Endothelial cell of umbilical vein (primary cell): ENCODE measurements at regions not wholly inside any gene's neighbourhood (a gene's known extent, or its start where the extent isn't known, plus 50 kb on each side); places are given as distances from the start of the nearest gene placed in this dataset.

Experiments
- BruUV-seq: library from RNA; stranded (reverse); fragments of 400-500 nt; replicated peaks from 2 replicates; lab custom pipeline; 2021; lab: Mats Ljungman, UMichigan
- CTCF ChIA-PET: fragments of 300-600, 350-600 bp; sonication (Branson Sonifier 250); formaldehyde crosslinking; loops from one replicate; lab custom pipeline; 2021; ENCODE audit warnings: antibody characterized with exemption, inconsistent platforms; lab: Charles Lee
- POLR2A ChIA-PET: fragments of 300-600, 350-600 bp; sonication (Branson Sonifier 250); formaldehyde crosslinking; loops from one replicate; lab custom pipeline; 2021; ENCODE audit warnings: antibody characterized with exemption, inconsistent platforms; lab: Charles Lee
- DNase-seq: peaks from one replicate; pipeline ENCODE4 v3.0.0-alpha.2; 2011; ENCODE audit warnings: low read depth, low spot score
- FAIRE-seq: peaks from 2 replicates; lab custom pipeline; 2011; peaks lifted over from hg19 to GRCh38; lab: Jason Lieb, UNC
- H2AFZ ChIP-seq: 2 replicates; pipeline ENCODE4 v1.6.0; 2012; ENCODE audit warnings: low read depth, low read length, control low read depth, inconsistent platforms
- H3K27ac ChIP-seq: 2 replicates; pipeline ENCODE4 v1.5.1; 2011; ENCODE audit warnings: low read depth, mild to moderate bottlenecking, control low read depth, low read length, moderate library complexity; ENCODE audit not compliant: insufficient read depth
- H3K27me3 ChIP-seq, 2 experiments: 2 replicates each; pipeline versions ENCODE4 v1.6.0 to v1.6.1; 2011; ENCODE audit warnings: low read length in 2 of 2, mixed read lengths in 1 of 2; ENCODE audit not compliant: control insufficient read depth in 2 of 2, insufficient read depth in 2 of 2
- H3K36me3 ChIP-seq, 2 experiments: 2 replicates in 1 of 2; 3 replicates in 1 of 2; pipeline ENCODE4 v1.5.1; 2011; ENCODE audit warnings: low read length in 2 of 2, mild to moderate bottlenecking in 1 of 2, moderate library complexity in 1 of 2; ENCODE audit not compliant: control insufficient read depth in 2 of 2, insufficient read depth in 2 of 2; ENCODE audit errors: extremely low read depth in 1 of 2
- H3K4me1 ChIP-seq: 3 replicates; pipeline ENCODE4 v1.5.1; 2011; ENCODE audit warnings: mild to moderate bottlenecking, low read length; ENCODE audit not compliant: control insufficient read depth, insufficient read depth; ENCODE audit errors: extremely low read depth
- H3K4me2 ChIP-seq: 2 replicates; pipeline ENCODE4 v1.6.1; 2011; ENCODE audit warnings: low read length, control low read depth, mixed read lengths; ENCODE audit not compliant: insufficient read depth
- H3K4me3 ChIP-seq, 3 experiments: fragments of 200-600 bp in 1 of 3; sonication (generic), shearing (Covaris generic) in 1 of 3; replicated peaks in 1 of 3; 2 replicates each; pipeline ENCODE4 v1.5.1; 2011 to 2016; ENCODE audit warnings: control low read depth in 3 of 3, low read length in 3 of 3, mild to moderate bottlenecking in 2 of 3, inconsistent platforms in 1 of 3, low read depth in 1 of 3, moderate library complexity in 1 of 3; ENCODE audit not compliant: insufficient read depth in 1 of 3
- H3K79me2 ChIP-seq: 2 replicates; pipeline ENCODE4 v1.6.0; 2012; ENCODE audit warnings: low read length, inconsistent platforms; ENCODE audit not compliant: control insufficient read depth, insufficient read depth
- H3K9ac ChIP-seq: replicated peaks from 2 replicates; pipeline ENCODE3; 2011; ENCODE audit warnings: low read length, control low read depth; ENCODE audit not compliant: insufficient read depth; ENCODE audit errors: extremely low read depth
- H3K9me1 ChIP-seq: replicated peaks from 3 replicates; pipeline ENCODE4 v1.6.0; 2011; ENCODE audit warnings: mild to moderate bottlenecking, low read length; ENCODE audit not compliant: control insufficient read depth, insufficient read depth; ENCODE audit errors: extremely low read depth
- H3K9me3 ChIP-seq: replicated peaks from 2 replicates; pipeline ENCODE4 v1.5.1; 2012; ENCODE audit warnings: low read length, inconsistent platforms; ENCODE audit not compliant: control insufficient read depth, insufficient read depth
- H4K20me1 ChIP-seq: replicated peaks from 2 replicates; pipeline ENCODE3; 2011; ENCODE audit warnings: mild to moderate bottlenecking, low read length; ENCODE audit not compliant: control insufficient read depth, insufficient read depth; ENCODE audit errors: extremely low read depth
- EZH2 ChIP-seq: IDR thresholded peaks from 2 replicates; pipeline ENCODE4 v1.6.1; 2012; ENCODE audit warnings: borderline replicate concordance, low read depth, mild to moderate bottlenecking, moderate library complexity, low read length, inconsistent platforms; ENCODE audit not compliant: severe bottlenecking
- FOS ChIP-seq: IDR thresholded peaks from 2 replicates; pipeline ENCODE4 v1.6.1; 2011; ENCODE audit warnings: mild to moderate bottlenecking, low read length, moderate library complexity, borderline replicate concordance; ENCODE audit not compliant: insufficient read depth
- GATA2 ChIP-seq: IDR thresholded peaks from 2 replicates; pipeline ENCODE4 v1.7.0; 2011; ENCODE audit warnings: low read depth, mild to moderate bottlenecking, moderate library complexity, mixed read lengths, low read length; ENCODE audit not compliant: insufficient read length, insufficient read depth
- JUN ChIP-seq: IDR thresholded peaks from 2 replicates; pipeline ENCODE4 v1.6.1; 2011; ENCODE audit warnings: borderline replicate concordance, low read depth; ENCODE audit not compliant: insufficient read length, insufficient read depth
- MYC ChIP-seq: IDR thresholded peaks from one replicate; pipeline ENCODE4 v1.6.1; 2011; ENCODE audit warnings: mild to moderate bottlenecking, low read depth, low read length
- POLR2A ChIP-seq: IDR thresholded peaks from 2 replicates; pipeline ENCODE4 v1.6.1; 2012; ENCODE audit warnings: low read depth, mild to moderate bottlenecking, control low read depth, low read length
- POLR2AphosphoS5 ChIP-seq: IDR thresholded peaks from 2 replicates; pipeline ENCODE4 v1.6.1; 2012; ENCODE audit warnings: low read depth, mild to moderate bottlenecking, control low read depth, low read length, moderate library complexity; ENCODE audit not compliant: insufficient read depth
- dilution Hi-C: fragments of 300-500 bp; cut with MboI; formaldehyde crosslinking; loops from one replicate; pipeline ENCODE4 v1.15.0; 2019; ENCODE audit warnings: low sequenced_read_pairs; ENCODE audit not compliant: extremely low pct_ligation_motif_present
- intact Hi-C: fragments of 100-400 bp; cut with micrococcal nuclease; formaldehyde crosslinking; loops from one replicate; pipeline ENCODE4 v1.10.0; 2022
- TF ChIP-seq, protein P1 (sequence below), 2 donors: IDR thresholded peaks; 1 replicate in 1 of 2; 2 replicates in 1 of 2; pipeline ENCODE4 v1.5.1; 2011; ENCODE audit warnings: low read length in 2 of 2, mild to moderate bottlenecking in 2 of 2, moderate library complexity in 2 of 2, control low read depth in 1 of 2, inconsistent platforms in 1 of 2, low read depth in 1 of 2; ENCODE audit not compliant: insufficient read depth in 1 of 2; ENCODE audit errors: extremely low read depth in 1 of 2
- TF ChIP-seq, protein P2 (sequence below): IDR thresholded peaks from 2 replicates; pipeline ENCODE4 v1.6.1; 2011; ENCODE audit not compliant: insufficient read depth, insufficient read length

- BruUV-seq, result no TSS peak
- ChIA-PET CTCF (no interaction called here), POLR2A (no interaction called here)
- no peak overlapping the region for H3K9ac ChIP-seq
- dilution Hi-C loops (no loop called here), intact Hi-C loops (no loop called here)
- no peaks in the 10 kb centered on the region for H3K79me2 ChIP-seq
- H4K20me1 ChIP-seq, result no peaks in the 10 kb centered on the region
- no peaks in the 10 kb centered on the region for H3K9me1 ChIP-seq
- no peaks in the 10 kb centered on the region for H3K36me3 ChIP-seq
- H3K27ac ChIP-seq, result no peak overlapping the region
- H3K4me1 ChIP-seq, result no peaks in the 10 kb centered on the region
- no peaks in the 10 kb centered on the region for H3K27me3 ChIP-seq
- DNase-seq (no peak), FAIRE-seq (no peak)
- H3K4me2 ChIP-seq, result no peak overlapping the region
- no peak overlapping the region for H3K4me3 ChIP-seq
- no peak for TF ChIP-seq GATA2
- no peak for TF ChIP-seq FOS
- TF ChIP-seq EZH2, result no peak
- TF ChIP-seq, protein P1, sequence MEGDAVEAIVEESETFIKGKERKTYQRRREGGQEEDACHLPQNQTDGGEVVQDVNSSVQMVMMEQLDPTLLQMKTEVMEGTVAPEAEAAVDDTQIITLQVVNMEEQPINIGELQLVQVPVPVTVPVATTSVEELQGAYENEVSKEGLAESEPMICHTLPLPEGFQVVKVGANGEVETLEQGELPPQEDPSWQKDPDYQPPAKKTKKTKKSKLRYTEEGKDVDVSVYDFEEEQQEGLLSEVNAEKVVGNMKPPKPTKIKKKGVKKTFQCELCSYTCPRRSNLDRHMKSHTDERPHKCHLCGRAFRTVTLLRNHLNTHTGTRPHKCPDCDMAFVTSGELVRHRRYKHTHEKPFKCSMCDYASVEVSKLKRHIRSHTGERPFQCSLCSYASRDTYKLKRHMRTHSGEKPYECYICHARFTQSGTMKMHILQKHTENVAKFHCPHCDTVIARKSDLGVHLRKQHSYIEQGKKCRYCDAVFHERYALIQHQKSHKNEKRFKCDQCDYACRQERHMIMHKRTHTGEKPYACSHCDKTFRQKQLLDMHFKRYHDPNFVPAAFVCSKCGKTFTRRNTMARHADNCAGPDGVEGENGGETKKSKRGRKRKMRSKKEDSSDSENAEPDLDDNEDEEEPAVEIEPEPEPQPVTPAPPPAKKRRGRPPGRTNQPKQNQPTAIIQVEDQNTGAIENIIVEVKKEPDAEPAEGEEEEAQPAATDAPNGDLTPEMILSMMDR (IDR thresholded peaks at IDR 0.05; ENCODE audit: extremely low read depth in 1 of 2, insufficient read depth in 1 of 2, low read depth in 1 of 2, low read length in 2 of 2), result no peak
- TF ChIP-seq, protein P2, sequence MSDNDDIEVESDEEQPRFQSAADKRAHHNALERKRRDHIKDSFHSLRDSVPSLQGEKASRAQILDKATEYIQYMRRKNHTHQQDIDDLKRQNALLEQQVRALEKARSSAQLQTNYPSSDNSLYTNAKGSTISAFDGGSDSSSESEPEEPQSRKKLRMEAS, result no peak
- no peak for TF ChIP-seq MYC
- TF ChIP-seq POLR2A, result no peak
- no peak for TF ChIP-seq POLR2AphosphoS5
- no peak for TF ChIP-seq JUN
- no peak overlapping the region for H2AFZ ChIP-seq
- no peaks in the 10 kb centered on the region for H3K9me3 ChIP-seq
Observed at GRCh38 chr5:82713811-82714210, 363.4 kb downstream of the TMEM167A start.
